HepG2 (cell line): ENCODE measurements at regions not wholly inside any gene's neighbourhood (a gene's known extent, or its start where the extent isn't known, plus 50 kb on each side); places are given as distances from the start of the nearest gene placed in this dataset.

ENCODE experiments used
- ATAC-seq: fragments of 200-7000 bp; cut with Tn5 transposase; 3 replicates; pipeline ENCODE4 v1.9.1; 2020; ENCODE audit warnings: mild to moderate bottlenecking, moderate library complexity
- BruUV-seq: library from RNA; stranded (reverse); fragments of 400-500 nt; replicated peaks from 2 replicates; lab custom pipeline; 2021; lab: Mats Ljungman, UMichigan
- CTCF ChIA-PET: fragments of 300-600 bp; formaldehyde crosslinking; extraction: SDS; loops from one replicate; lab custom pipeline; 2021; ENCODE audit warnings: low total read pairs, inconsistent platforms, low intra/inter-chr PET ratio; lab: Yijun Ruan, JAX
- POLR2A ChIA-PET: fragments of 350-600 bp; sonication (Branson Sonifier 250); formaldehyde crosslinking; loops from one replicate; lab custom pipeline; 2020; ENCODE audit warnings: antibody characterized with exemption, inconsistent platforms; lab: Yijun Ruan, JAX
- DNase-seq: peaks from one replicate; pipeline ENCODE4 v3.0.0-alpha.2; 2015; ENCODE audit warnings: low spot score
- FAIRE-seq: peaks from 3 replicates; lab custom pipeline; 2011; peaks lifted over from hg19 to GRCh38; lab: Jason Lieb, UNC
- H2AFZ ChIP-seq: one replicate; pipeline ENCODE4 v1.6.1; 2011; ENCODE audit warnings: low read length, inconsistent platforms
- H3K27ac ChIP-seq: fragments of 300-600 bp; 3 replicates; pipeline ENCODE4 v1.8.0; 2011; ENCODE audit warnings: mixed run types, mild to moderate bottlenecking, mixed read lengths, low read length, inconsistent platforms; ENCODE audit not compliant: insufficient read depth; ENCODE audit errors: extremely low read length
- H3K27me3 ChIP-seq, 2 experiments: fragments of 200-600 bp in 1 of 2; 2 replicates in 1 of 2; 3 replicates in 1 of 2; pipeline versions ENCODE4 v1.6.0 to v1.8.0; 2011; ENCODE audit warnings: low read length in 2 of 2, mild to moderate bottlenecking in 2 of 2, moderate library complexity in 2 of 2, inconsistent platforms in 1 of 2; ENCODE audit not compliant: insufficient read depth in 2 of 2, control insufficient read depth in 1 of 2
- H3K36me3 ChIP-seq, 2 experiments: fragments of 200-600 bp in 1 of 2; replicated peaks in 1 of 2; 2 replicates in 1 of 2; 3 replicates in 1 of 2; pipeline versions ENCODE4 v1.5.1 to v1.8.0; 2011; ENCODE audit warnings: low read length in 2 of 2, inconsistent platforms in 1 of 2; ENCODE audit not compliant: insufficient read depth in 2 of 2, control insufficient read depth in 1 of 2
- H3K4me1 ChIP-seq: 2 replicates; pipeline ENCODE4 v1.5.1; 2012; ENCODE audit warnings: low read length, inconsistent platforms; ENCODE audit not compliant: insufficient read depth
- H3K4me2 ChIP-seq: 2 replicates; pipeline ENCODE4 v1.6.0; 2011; ENCODE audit warnings: low read depth, low read length, inconsistent platforms
- H3K4me3 ChIP-seq, 3 experiments: fragments of 200-600 bp in 1 of 3; sonication (generic), shearing (Covaris generic) in 1 of 3; replicated peaks in 1 of 3; 2 replicates each; pipeline ENCODE4 v1.5.1; 2011 to 2016; ENCODE audit warnings: low read length in 3 of 3, inconsistent platforms in 2 of 3, low read depth in 2 of 3, mild to moderate bottlenecking in 2 of 3, control low read depth in 1 of 3, mixed read lengths in 1 of 3; ENCODE audit not compliant: insufficient read depth in 1 of 3
- H3K79me2 ChIP-seq: one replicate; pipeline ENCODE4 v1.6.1; 2011; ENCODE audit warnings: low read length, inconsistent platforms; ENCODE audit not compliant: insufficient read depth
- H3K9ac ChIP-seq: 2 replicates; pipeline ENCODE4 v1.6.0; 2011; ENCODE audit warnings: mild to moderate bottlenecking, low read depth, low read length, inconsistent platforms; ENCODE audit not compliant: insufficient read depth
- H3K9me3 ChIP-seq: 2 replicates; pipeline ENCODE4 v1.5.1; 2012; ENCODE audit warnings: mild to moderate bottlenecking, low read length
- H4K20me1 ChIP-seq: 2 replicates; pipeline ENCODE4 v1.6.0; 2011; ENCODE audit warnings: inconsistent platforms, mild to moderate bottlenecking, low read length, moderate library complexity; ENCODE audit not compliant: insufficient read depth
- BRCA1 ChIP-seq: sonication (generic); formaldehyde crosslinking; IDR thresholded peaks from 2 replicates; pipeline ENCODE4 v1.4.0; 2020; ENCODE audit warnings: missing genetic modification reagents
- CCDC6 ChIP-seq: sonication (generic); formaldehyde crosslinking; IDR thresholded peaks from 2 replicates; pipeline ENCODE4 v1.8.1; 2022; ENCODE audit warnings: mild to moderate bottlenecking, missing genetic modification reagents, moderate library complexity
- DNMT3B ChIP-seq: conservative IDR thresholded peaks from 2 replicates; pipeline ENCODE4 v1.6.1; 2016; ENCODE audit warnings: missing biosample characterization, control low read depth
- REPIN1 ChIP-seq: sonication (generic); formaldehyde crosslinking; IDR thresholded peaks from 2 replicates; pipeline ENCODE4 v1.8.0; 2022; ENCODE audit warnings: missing genetic modification reagents, low read depth, mild to moderate bottlenecking, borderline replicate concordance
- RXRA ChIP-seq: sonication (generic); formaldehyde crosslinking; IDR thresholded peaks from 2 replicates; pipeline ENCODE4 v1.5.1; 2020; ENCODE audit warnings: missing genetic modification reagents
- SMARCC2 ChIP-seq: fragments of 450-650 bp; IDR thresholded peaks from 2 replicates; pipeline ENCODE4 v1.6.1; 2017; ENCODE audit warnings: antibody characterized with exemption, mild to moderate bottlenecking
- TBX2 ChIP-seq: sonication (generic); formaldehyde crosslinking; IDR thresholded peaks from 2 replicates; pipeline ENCODE4 v1.5.0; 2020; ENCODE audit warnings: missing genetic modification reagents, mild to moderate bottlenecking, borderline replicate concordance
- ZMYM4 ChIP-seq: sonication (generic); formaldehyde crosslinking; IDR thresholded peaks from 2 replicates; pipeline ENCODE4 v1.8.1; 2023; ENCODE audit warnings: mild to moderate bottlenecking, missing genetic modification reagents
- ZNF468 ChIP-seq: sonication (generic); formaldehyde crosslinking; IDR thresholded peaks from 2 replicates; pipeline ENCODE4 v1.8.0; 2022; ENCODE audit warnings: mild to moderate bottlenecking, moderate library complexity, missing genetic modification reagents
- ZNF768 ChIP-seq: sonication (generic); formaldehyde crosslinking; IDR thresholded peaks from 2 replicates; pipeline ENCODE4 v1.4.0; 2020; ENCODE audit warnings: missing genetic modification reagents
- ZSCAN25 ChIP-seq: sonication (generic); formaldehyde crosslinking; IDR thresholded peaks from 2 replicates; pipeline ENCODE4 v1.8.0; 2022; ENCODE audit warnings: mild to moderate bottlenecking, missing genetic modification reagents
- WGBS: methylation state at CpG from one replicate; pipeline ENCODE4 v1.1.6; 2017; ENCODE audit warnings: low lambda C conversion rate; 5-methylcytosine and 5-hydroxymethylcytosine counted together
- in situ Hi-C: cut with HindIII; loops from 2 replicates; pipeline ENCODE4 v1.10.0; 2017; ENCODE audit warnings: low pct_unique_long_range_greater_than_20kb; ENCODE audit not compliant: extremely low pct_ligation_motif_present
- intact Hi-C: fragments of 100-400 bp; cut with micrococcal nuclease; formaldehyde crosslinking; loops from one replicate; pipeline ENCODE4 v1.10.0; 2022; ENCODE audit not compliant: unreplicated experiment
- TF ChIP-seq, protein P1 (sequence below): sonication (generic); formaldehyde crosslinking; IDR thresholded peaks from 2 replicates; pipeline ENCODE4 v1.4.0; 2020; ENCODE audit warnings: missing genetic modification reagents, low read depth, mild to moderate bottlenecking, borderline replicate concordance
- TF ChIP-seq, protein P2 (sequence below), 2 experiments: sonication (generic) in 1 of 2; formaldehyde crosslinking in 1 of 2; IDR thresholded peaks; 2 replicates each; pipeline versions ENCODE4 v1.5.1 to v1.6.1; 2011 to 2020; ENCODE audit warnings: borderline replicate concordance in 1 of 2, low read depth in 1 of 2, low read length in 1 of 2, mild to moderate bottlenecking in 1 of 2, missing genetic modification reagents in 1 of 2, moderate library complexity in 1 of 2
- TF ChIP-seq, protein P3 (sequence below): sonication (generic); formaldehyde crosslinking; IDR thresholded peaks from 2 replicates; pipeline ENCODE4 v1.5.0; 2020; ENCODE audit warnings: mild to moderate bottlenecking, missing genetic modification reagents, moderate library complexity
- TF ChIP-seq, protein P4 (sequence below): sonication (generic); formaldehyde crosslinking; IDR thresholded peaks from 2 replicates; pipeline ENCODE4 v1.5.1; 2020; ENCODE audit warnings: missing genetic modification reagents, mild to moderate bottlenecking, borderline replicate concordance

DNA sequence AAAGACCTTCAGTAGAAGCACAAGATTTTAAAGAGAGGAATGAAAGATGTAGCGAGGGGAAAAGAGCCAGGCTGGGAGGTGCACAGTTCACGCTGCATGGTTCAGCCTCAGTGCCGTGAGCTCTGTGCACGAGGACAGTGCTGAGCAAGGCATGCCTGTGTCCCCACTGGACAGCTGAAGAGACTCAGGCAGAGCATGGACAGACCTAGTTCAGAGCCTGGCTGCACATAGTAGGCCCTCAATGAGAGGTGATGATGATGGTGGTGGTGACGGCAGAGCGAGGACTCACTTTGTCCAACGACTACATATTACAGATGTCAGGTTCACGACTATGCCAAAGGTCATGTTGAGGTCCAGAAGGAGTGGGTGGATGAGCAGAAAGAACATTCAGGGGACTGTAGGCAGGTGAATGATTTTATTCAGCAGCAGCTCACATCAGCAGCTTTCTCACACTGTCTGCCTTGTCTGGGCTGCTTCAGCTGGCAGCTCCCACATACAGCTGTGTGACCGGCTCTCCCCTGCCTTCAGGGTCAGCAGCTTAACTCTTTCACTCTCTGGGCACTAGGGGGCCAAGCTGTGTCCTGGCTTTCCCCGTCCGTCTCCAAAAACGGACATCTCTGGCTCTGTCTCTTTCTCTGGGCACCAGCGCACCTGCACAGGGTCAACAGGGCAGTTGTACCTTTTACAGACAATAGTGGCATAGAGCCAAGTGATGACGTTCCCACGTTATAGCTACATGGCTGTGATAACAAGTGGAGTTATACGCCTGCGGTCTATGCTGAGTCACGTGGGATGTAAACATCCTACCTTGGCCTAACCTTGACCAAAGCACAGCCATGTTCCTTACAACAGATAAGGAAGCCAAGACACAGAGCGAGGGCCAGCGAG, 83.4 kb upstream of the KCNK12 start:
- WGBS, result 27% methylated on average over 20 of the region's 20 CpGs
- Histone ChIP-seq H3K27me3 (peaks cover 8 to 59% of the 10 kb centered on the region in 2 experiments; a peak in 4 of 5 replicates), H3K4me2 (peak overlapping the region; percentile 49), H3K9me3 (no peaks in the 10 kb centered on the region), H4K20me1 (no peaks in the 10 kb centered on the region), H3K4me1 (peaks cover 12% of the 10 kb centered on the region), H3K9ac (no peak overlapping the region), H3K27ac (no peak overlapping the region), H2AFZ (no peak overlapping the region), H3K36me3 (no peaks in the 10 kb centered on the region), H3K79me2 (no peaks in the 10 kb centered on the region), H3K4me3 (no peak overlapping the region)
- POLR2A ChIA-PET, result no interaction called here
- ATAC-seq, result peak; percentile 94
- peak; percentile 74 for FAIRE-seq
- DNase-seq, result peak; percentile 42
- in situ Hi-C loops (loop anchor here (5.0 kb wide), 1 partner anchor 113 kb away; no protein-coding TSS in a partner anchor), intact Hi-C loops (loop anchor here (1.0 kb wide), 1 partner anchor 114 kb away; no protein-coding TSS in a partner anchor)
- BruUV-seq, result no TSS peak
- CTCF ChIA-PET, result interaction anchor here (3.2 kb wide), 1 partner anchor 114 kb away, joined by 17 read pairs; no protein-coding TSS in a partner anchor
- TF ChIP-seq, protein P1, sequence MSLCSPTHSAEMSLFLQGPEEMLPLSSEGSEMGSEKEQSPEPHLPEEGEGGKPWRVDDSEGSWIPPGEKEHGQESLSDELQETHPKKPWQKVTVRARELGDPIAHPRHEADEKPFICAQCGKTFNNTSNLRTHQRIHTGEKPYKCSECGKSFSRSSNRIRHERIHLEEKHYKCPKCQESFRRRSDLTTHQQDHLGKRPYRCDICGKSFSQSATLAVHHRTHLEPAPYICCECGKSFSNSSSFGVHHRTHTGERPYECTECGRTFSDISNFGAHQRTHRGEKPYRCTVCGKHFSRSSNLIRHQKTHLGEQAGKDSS (CRISPR knock-in tag), result peak; percentile 28; the same call in 1 of the 2 replicates
- TF ChIP-seq ZNF468, result no peak
- TF ChIP-seq, protein P2, sequence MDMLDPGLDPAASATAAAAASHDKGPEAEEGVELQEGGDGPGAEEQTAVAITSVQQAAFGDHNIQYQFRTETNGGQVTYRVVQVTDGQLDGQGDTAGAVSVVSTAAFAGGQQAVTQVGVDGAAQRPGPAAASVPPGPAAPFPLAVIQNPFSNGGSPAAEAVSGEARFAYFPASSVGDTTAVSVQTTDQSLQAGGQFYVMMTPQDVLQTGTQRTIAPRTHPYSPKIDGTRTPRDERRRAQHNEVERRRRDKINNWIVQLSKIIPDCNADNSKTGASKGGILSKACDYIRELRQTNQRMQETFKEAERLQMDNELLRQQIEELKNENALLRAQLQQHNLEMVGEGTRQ (IDR thresholded peaks at IDR 0.05; ENCODE audit: low read depth, low read length), result 0 out of 2 replicates have a peak, but pooled peaks have one; percentile 12
- TF ChIP-seq, protein P2 (CRISPR knock-in tag; IDR thresholded peaks at IDR 0.05; ENCODE audit: borderline replicate concordance), result no peak
- TF ChIP-seq REPIN1 (CRISPR knock-in tag), result 0 out of 2 replicates have a peak, but pooled peaks have one; percentile 23
- TF ChIP-seq RXRA (CRISPR knock-in tag), result 0 out of 2 replicates have a peak, but pooled peaks have one; percentile 14
- TF ChIP-seq BRCA1 (CRISPR knock-in tag), result no peak
- no peak for TF ChIP-seq DNMT3B (CRISPR knock-in tag)
- no peak for TF ChIP-seq CCDC6 (CRISPR knock-in tag)
- no peak for TF ChIP-seq ZMYM4 (CRISPR knock-in tag)
- no peak for TF ChIP-seq SMARCC2
- TF ChIP-seq, protein P3, sequence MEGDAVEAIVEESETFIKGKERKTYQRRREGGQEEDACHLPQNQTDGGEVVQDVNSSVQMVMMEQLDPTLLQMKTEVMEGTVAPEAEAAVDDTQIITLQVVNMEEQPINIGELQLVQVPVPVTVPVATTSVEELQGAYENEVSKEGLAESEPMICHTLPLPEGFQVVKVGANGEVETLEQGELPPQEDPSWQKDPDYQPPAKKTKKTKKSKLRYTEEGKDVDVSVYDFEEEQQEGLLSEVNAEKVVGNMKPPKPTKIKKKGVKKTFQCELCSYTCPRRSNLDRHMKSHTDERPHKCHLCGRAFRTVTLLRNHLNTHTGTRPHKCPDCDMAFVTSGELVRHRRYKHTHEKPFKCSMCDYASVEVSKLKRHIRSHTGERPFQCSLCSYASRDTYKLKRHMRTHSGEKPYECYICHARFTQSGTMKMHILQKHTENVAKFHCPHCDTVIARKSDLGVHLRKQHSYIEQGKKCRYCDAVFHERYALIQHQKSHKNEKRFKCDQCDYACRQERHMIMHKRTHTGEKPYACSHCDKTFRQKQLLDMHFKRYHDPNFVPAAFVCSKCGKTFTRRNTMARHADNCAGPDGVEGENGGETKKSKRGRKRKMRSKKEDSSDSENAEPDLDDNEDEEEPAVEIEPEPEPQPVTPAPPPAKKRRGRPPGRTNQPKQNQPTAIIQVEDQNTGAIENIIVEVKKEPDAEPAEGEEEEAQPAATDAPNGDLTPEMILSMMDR (CRISPR knock-in tag), result peak; percentile 70
- TF ChIP-seq, protein P4, sequence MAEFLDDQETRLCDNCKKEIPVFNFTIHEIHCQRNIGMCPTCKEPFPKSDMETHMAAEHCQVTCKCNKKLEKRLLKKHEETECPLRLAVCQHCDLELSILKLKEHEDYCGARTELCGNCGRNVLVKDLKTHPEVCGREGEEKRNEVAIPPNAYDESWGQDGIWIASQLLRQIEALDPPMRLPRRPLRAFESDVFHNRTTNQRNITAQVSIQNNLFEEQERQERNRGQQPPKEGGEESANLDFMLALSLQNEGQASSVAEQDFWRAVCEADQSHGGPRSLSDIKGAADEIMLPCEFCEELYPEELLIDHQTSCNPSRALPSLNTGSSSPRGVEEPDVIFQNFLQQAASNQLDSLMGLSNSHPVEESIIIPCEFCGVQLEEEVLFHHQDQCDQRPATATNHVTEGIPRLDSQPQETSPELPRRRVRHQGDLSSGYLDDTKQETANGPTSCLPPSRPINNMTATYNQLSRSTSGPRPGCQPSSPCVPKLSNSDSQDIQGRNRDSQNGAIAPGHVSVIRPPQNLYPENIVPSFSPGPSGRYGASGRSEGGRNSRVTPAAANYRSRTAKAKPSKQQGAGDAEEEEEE (CRISPR knock-in tag), result no peak
- 0 out of 2 replicates have a peak, but pooled peaks have one; percentile 28 for TF ChIP-seq TBX2 (CRISPR knock-in tag)
- no peak for TF ChIP-seq ZNF768 (CRISPR knock-in tag)
- TF ChIP-seq ZSCAN25, result no peak
